PC-9 (cell line): ENCODE measurements at regions not wholly inside any gene's neighbourhood (a gene's known extent, or its start where the extent isn't known, plus 50 kb on each side); places are given as distances from the start of the nearest gene placed in this dataset.
A peak's percentile ranks its signal among the peaks of the same experiment; 100 is the strongest.

ENCODE experiments used
- BruUV-seq: library from RNA; stranded (reverse); fragments of 400-500 nt; replicated peaks from 2 replicates; lab custom pipeline; 2021; lab: Mats Ljungman, UMichigan
- CTCF ChIA-PET: fragments of 300-600 bp; sonication (Branson Sonifier 250); formaldehyde crosslinking; loops from one replicate; lab custom pipeline; 2022; ENCODE audit warnings: antibody characterized with exemption; lab: Charles Lee
- POLR2A ChIA-PET: fragments of 300-600 bp; sonication (Branson Sonifier 250); formaldehyde crosslinking; loops from one replicate; lab custom pipeline; 2022; ENCODE audit warnings: antibody characterized with exemption; ENCODE audit not compliant: unreplicated experiment; lab: Charles Lee
- DNase-seq, 2 experiments: peaks; one replicate each; pipeline versions ENCODE4 v3.0.0 to v3.0.0-alpha.2; 2015 to 2022; ENCODE audit warnings: mixed read lengths in 1 of 2
- H2AFZ ChIP-seq: fragments of 200-600 bp; sonication (generic); 2 replicates; pipeline ENCODE4 v1.8.1; 2017; ENCODE audit warnings: antibody characterized with exemption
- H3F3A ChIP-seq: fragments of 200-600 bp; sonication (generic); 2 replicates; pipeline ENCODE4 v1.8.1; 2017; ENCODE audit warnings: antibody characterized with exemption, mild to moderate bottlenecking, low read depth; ENCODE audit not compliant: insufficient read depth
- H3K27ac ChIP-seq: fragments of 200-600 bp; sonication (generic); 2 replicates; pipeline ENCODE4 v1.6.1; 2016; ENCODE audit warnings: mixed run types
- H3K27me3 ChIP-seq: fragments of 200-600 bp; sonication (generic); 2 replicates; pipeline ENCODE4 v1.6.1; 2016; ENCODE audit warnings: low read depth, mixed run types; ENCODE audit not compliant: insufficient read depth
- H3K36me3 ChIP-seq: fragments of 200-600 bp; sonication (generic); 2 replicates; pipeline ENCODE4 v1.6.1; 2016; ENCODE audit warnings: low read depth, mixed run types
- H3K4me1 ChIP-seq: fragments of 200-600 bp; sonication (generic); replicated peaks from 2 replicates; pipeline ENCODE4 v1.6.1; 2016; ENCODE audit warnings: mixed run types; ENCODE audit not compliant: insufficient read depth
- H3K4me2 ChIP-seq: fragments of 200-600 bp; sonication (generic); 2 replicates; pipeline ENCODE4 v1.6.1; 2017; ENCODE audit warnings: mixed run types
- H3K4me3 ChIP-seq: fragments of 200-600 bp; sonication (generic); 2 replicates; pipeline ENCODE4 v1.6.1; 2016; ENCODE audit warnings: mixed run types
- H3K79me2 ChIP-seq: fragments of 200-600 bp; sonication (generic); 2 replicates; pipeline ENCODE4 v1.6.1; 2017; ENCODE audit warnings: low read depth, mixed run types
- H3K9me2 ChIP-seq: fragments of 200-600 bp; sonication (generic); 2 replicates; pipeline ENCODE4 v1.8.1; 2017; ENCODE audit warnings: mild to moderate bottlenecking; ENCODE audit not compliant: insufficient read depth
- H3K9me3 ChIP-seq: fragments of 200-600 bp; sonication (generic); 2 replicates; pipeline ENCODE4 v1.8.1; 2016; ENCODE audit warnings: low read depth; ENCODE audit not compliant: insufficient read depth
- H4K20me1 ChIP-seq: fragments of 200-600 bp; sonication (generic); 2 replicates; pipeline ENCODE4 v1.8.1; 2017; ENCODE audit not compliant: insufficient read depth
- EZH2 ChIP-seq: fragments of 200-600 bp; sonication (generic); IDR thresholded peaks from 2 replicates; pipeline ENCODE4 v1.8.0; 2017; ENCODE audit warnings: antibody characterized with exemption, low read depth
- intact Hi-C: fragments of 100-400 bp; cut with micrococcal nuclease; formaldehyde crosslinking; loops from one replicate; pipeline ENCODE4 v1.10.0; 2022; ENCODE audit not compliant: unreplicated experiment
- TF ChIP-seq, protein P1 (sequence below): fragments of 200-600 bp; sonication (generic); conservative IDR thresholded peaks from 2 replicates; pipeline ENCODE4 v1.6.1; 2017; ENCODE audit warnings: mixed run types, antibody characterized with exemption, mild to moderate bottlenecking, moderate library complexity

DNA sequence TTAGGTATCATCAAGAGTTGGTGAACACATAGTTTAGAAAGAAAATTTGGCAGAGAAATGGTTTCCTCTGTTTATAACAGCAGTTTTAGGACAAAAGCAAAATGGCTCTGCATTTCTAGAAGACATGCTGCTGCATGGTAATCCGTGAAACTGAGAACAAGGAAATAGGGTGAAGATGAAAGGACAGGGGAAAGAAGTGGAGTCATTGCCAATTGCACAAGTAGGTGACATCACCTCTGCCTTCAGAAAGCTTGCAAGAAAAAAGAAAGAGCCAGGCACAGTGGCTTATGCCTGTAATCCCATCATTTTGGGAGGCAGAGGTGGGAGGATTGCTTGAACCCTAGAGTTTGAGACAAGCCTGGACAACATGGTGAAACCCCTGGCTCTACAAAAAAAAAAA is 217.6 kb downstream of the LMX1A start:
- intact Hi-C loops = no loop called here
- Histone ChIP-seq H3K79me2 (no peaks in the 10 kb centered on the region), H3K4me1 (no peaks in the 10 kb centered on the region), H3F3A (no peaks in the 10 kb centered on the region), H3K9me3 (no peaks in the 10 kb centered on the region), H3K4me3 (no peak overlapping the region), H3K9me2 (no peaks in the 10 kb centered on the region), H3K27me3 (no peaks in the 10 kb centered on the region), H2AFZ (no peak overlapping the region), H3K27ac (no peak overlapping the region), H3K36me3 (no peaks in the 10 kb centered on the region), H4K20me1 (no peaks in the 10 kb centered on the region), H3K4me2 (no peak overlapping the region)
- no peak for TF ChIP-seq EZH2
- TF ChIP-seq, protein P1, sequence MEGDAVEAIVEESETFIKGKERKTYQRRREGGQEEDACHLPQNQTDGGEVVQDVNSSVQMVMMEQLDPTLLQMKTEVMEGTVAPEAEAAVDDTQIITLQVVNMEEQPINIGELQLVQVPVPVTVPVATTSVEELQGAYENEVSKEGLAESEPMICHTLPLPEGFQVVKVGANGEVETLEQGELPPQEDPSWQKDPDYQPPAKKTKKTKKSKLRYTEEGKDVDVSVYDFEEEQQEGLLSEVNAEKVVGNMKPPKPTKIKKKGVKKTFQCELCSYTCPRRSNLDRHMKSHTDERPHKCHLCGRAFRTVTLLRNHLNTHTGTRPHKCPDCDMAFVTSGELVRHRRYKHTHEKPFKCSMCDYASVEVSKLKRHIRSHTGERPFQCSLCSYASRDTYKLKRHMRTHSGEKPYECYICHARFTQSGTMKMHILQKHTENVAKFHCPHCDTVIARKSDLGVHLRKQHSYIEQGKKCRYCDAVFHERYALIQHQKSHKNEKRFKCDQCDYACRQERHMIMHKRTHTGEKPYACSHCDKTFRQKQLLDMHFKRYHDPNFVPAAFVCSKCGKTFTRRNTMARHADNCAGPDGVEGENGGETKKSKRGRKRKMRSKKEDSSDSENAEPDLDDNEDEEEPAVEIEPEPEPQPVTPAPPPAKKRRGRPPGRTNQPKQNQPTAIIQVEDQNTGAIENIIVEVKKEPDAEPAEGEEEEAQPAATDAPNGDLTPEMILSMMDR = no peak
- ChIA-PET CTCF (no interaction called here), POLR2A (no interaction called here)
- peak in 1 of 2 experiments; percentile 51 for DNase-seq
- BruUV-seq = no TSS peak

DNA sequence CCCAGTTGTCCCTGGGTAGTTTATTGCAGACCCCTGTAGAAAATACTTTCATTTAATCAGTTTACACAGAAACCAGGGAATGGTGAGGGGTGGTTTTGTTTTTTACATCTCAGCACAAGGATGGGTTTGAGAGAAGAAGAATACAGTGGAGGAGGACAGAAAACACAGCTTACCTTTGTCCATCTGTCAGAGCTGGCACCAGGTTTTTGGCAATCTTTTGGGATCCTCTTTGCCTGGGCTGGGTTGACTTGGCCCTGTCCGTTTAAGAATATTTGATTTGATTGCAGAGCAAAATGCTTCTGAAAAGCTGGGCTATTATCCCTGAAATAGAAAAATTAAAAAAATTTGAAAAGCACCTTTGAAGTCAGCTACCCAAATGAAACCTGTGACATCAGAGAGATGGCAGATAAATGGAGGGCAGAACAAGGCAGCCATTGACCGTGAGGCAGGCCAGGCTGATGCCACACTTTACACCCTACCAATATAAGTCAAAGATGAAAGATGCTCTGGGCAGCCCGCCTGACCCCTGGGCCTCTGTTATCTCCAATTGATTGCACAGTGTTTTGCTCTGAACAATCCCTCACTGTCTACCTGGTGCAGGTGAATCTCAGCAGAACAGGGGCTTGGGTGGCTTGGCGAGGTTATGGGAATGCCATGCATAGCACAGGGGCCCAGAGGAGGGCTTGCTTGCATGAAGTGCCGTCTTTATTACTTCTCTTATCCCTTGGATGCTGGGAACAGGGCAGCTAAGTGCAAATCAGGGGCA is 218.8 kb downstream of the LMX1A start:
- no peaks in the 10 kb centered on the region for H3K27me3 ChIP-seq
- H3K79me2 ChIP-seq = no peaks in the 10 kb centered on the region
- no peaks in the 10 kb centered on the region for H3K36me3 ChIP-seq
- DNase-seq = no peak
- H3F3A ChIP-seq = no peaks in the 10 kb centered on the region
- H4K20me1 ChIP-seq = no peaks in the 10 kb centered on the region
- no peak overlapping the region for H3K27ac ChIP-seq
- H3K9me2 ChIP-seq = no peaks in the 10 kb centered on the region
- no TSS peak for BruUV-seq
- no peaks in the 10 kb centered on the region for H3K9me3 ChIP-seq
- intact Hi-C loops = no loop called here
- no peak overlapping the region for H3K4me3 ChIP-seq
- no peaks in the 10 kb centered on the region for H3K4me1 ChIP-seq
- POLR2A ChIA-PET = no interaction called here
- no peak overlapping the region for H2AFZ ChIP-seq
- CTCF ChIA-PET = no interaction called here
- no peak overlapping the region for H3K4me2 ChIP-seq
- no peak for TF ChIP-seq EZH2
- TF ChIP-seq, protein P1 = no peak

DNA sequence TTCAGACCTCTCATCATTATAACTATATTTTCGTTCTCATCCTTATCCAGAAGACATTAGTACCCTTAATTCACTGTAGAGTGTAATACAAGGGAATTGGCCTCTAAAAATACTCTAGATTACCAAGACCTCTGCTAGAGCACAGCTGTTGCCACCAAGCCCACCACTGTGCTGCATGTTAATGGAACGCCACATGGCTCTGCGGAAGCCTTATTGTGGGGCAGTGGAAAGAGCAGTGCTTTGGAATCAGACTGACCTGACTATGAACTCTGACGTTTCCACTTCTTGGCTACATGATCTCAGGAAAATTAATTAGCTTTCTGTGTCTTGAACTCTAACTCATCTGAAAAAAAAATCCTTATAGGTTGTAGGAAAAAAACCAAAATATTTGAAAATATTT is 222.1 kb downstream of the LMX1A start:
- Histone ChIP-seq H2AFZ (no peak overlapping the region), H3K36me3 (no peaks in the 10 kb centered on the region), H3K27me3 (no peaks in the 10 kb centered on the region), H3K9me2 (no peaks in the 10 kb centered on the region), H3F3A (no peaks in the 10 kb centered on the region), H4K20me1 (no peaks in the 10 kb centered on the region), H3K4me3 (no peak overlapping the region), H3K27ac (no peak overlapping the region), H3K79me2 (no peaks in the 10 kb centered on the region), H3K4me2 (no peak overlapping the region), H3K4me1 (no peaks in the 10 kb centered on the region), H3K9me3 (no peaks in the 10 kb centered on the region)
- no peak for DNase-seq
- BruUV-seq = no TSS peak
- intact Hi-C loops = no loop called here
- ChIA-PET CTCF (no interaction called here), POLR2A (no interaction called here)
- TF ChIP-seq, protein P1 = no peak
- TF ChIP-seq EZH2 = no peak
